ENCODE measurements at regions not wholly inside any gene's neighbourhood (a gene's known extent, or its start where the extent isn't known, plus 50 kb on each side); places are given as distances from the start of the nearest gene placed in this dataset.

GRCh38 chr3:4224331-4224730 is 78.8 kb upstream of the SETMAR start:
- no peaks in the 10 kb centered on the region for H3K4me1 ChIP-seq (ENCODE audit: low read depth)
- no peak for TF ChIP-seq CTCF (IDR thresholded peaks at IDR 0.05)
- intact Hi-C loops (cut with DNase I, micrococcal nuclease) = no loop called here
- ATAC-seq = no peak
- H3K36me3 ChIP-seq (ENCODE audit: low read depth) = no peaks in the 10 kb centered on the region
- no peaks in the 10 kb centered on the region for H3K9me3 ChIP-seq
- no peak overlapping the region for H3K4me3 ChIP-seq
- DNase-seq = no peak

GRCh38 chr3:4225005-4225471 is 78.1 kb upstream of the SETMAR start:
- Histone ChIP-seq H3K4me1 (ENCODE audit: low read depth) (no peaks in the 10 kb centered on the region), H3K9me3 (no peaks in the 10 kb centered on the region), H3K4me3 (no peak overlapping the region), H3K36me3 (ENCODE audit: low read depth) (no peaks in the 10 kb centered on the region)
- intact Hi-C loops (cut with DNase I, micrococcal nuclease) = no loop called here
- no peak for TF ChIP-seq CTCF (IDR thresholded peaks at IDR 0.05)
- DNase-seq (no peak), ATAC-seq (no peak)

GRCh38 chr3:4228295-4228694 is 74.9 kb upstream of the SETMAR start:
- no peak overlapping the region for H3K4me3 ChIP-seq
- no peaks in the 10 kb centered on the region for H3K9me3 ChIP-seq
- intact Hi-C loops (cut with DNase I, micrococcal nuclease) = no loop called here
- ATAC-seq (no peak), DNase-seq (no peak)
- H3K4me1 ChIP-seq (ENCODE audit: low read depth) = no peaks in the 10 kb centered on the region
- no peaks in the 10 kb centered on the region for H3K36me3 ChIP-seq (ENCODE audit: low read depth)
- no peak for TF ChIP-seq CTCF (IDR thresholded peaks at IDR 0.05)

GRCh38 chr3:4231041-4231440 is 72.1 kb upstream of the SETMAR start:
- TF ChIP-seq CTCF (IDR thresholded peaks at IDR 0.05) = no peak
- intact Hi-C loops (cut with DNase I, micrococcal nuclease) = no loop called here
- DNase-seq (no peak), ATAC-seq (no peak)
- Histone ChIP-seq H3K4me1 (ENCODE audit: low read depth) (no peaks in the 10 kb centered on the region), H3K36me3 (ENCODE audit: low read depth) (no peaks in the 10 kb centered on the region), H3K9me3 (no peaks in the 10 kb centered on the region), H3K4me3 (no peak overlapping the region)

- H3K9me3 ChIP-seq = no peaks in the 10 kb centered on the region
- intact Hi-C loops (cut with DNase I, micrococcal nuclease) = no loop called here
- ATAC-seq (no peak), DNase-seq (no peak)
- H3K4me3 ChIP-seq = no peak overlapping the region
- no peaks in the 10 kb centered on the region for H3K36me3 ChIP-seq (ENCODE audit: low read depth)
- no peak for TF ChIP-seq CTCF (IDR thresholded peaks at IDR 0.05)
- H3K4me1 ChIP-seq (ENCODE audit: low read depth) = no peaks in the 10 kb centered on the region
Observed at GRCh38 chr3:4232798-4233197, 70.4 kb upstream of the SETMAR start.

- Histone ChIP-seq H3K9me3 (no peaks in the 10 kb centered on the region), H3K4me1 (ENCODE audit: low read depth) (no peaks in the 10 kb centered on the region), H3K36me3 (ENCODE audit: low read depth) (no peaks in the 10 kb centered on the region), H3K4me3 (no peak overlapping the region)
- DNase-seq (no peak), ATAC-seq (no peak)
- intact Hi-C loops (cut with DNase I, micrococcal nuclease) = no loop called here
- TF ChIP-seq CTCF (IDR thresholded peaks at IDR 0.05) = no peak
Observed at GRCh38 chr3:4233488-4233887, 69.7 kb upstream of the SETMAR start.
